ENCODE measurements at regions not wholly inside any gene's neighbourhood (a gene's known extent, or its start where the extent isn't known, plus 50 kb on each side); places are given as distances from the start of the nearest gene placed in this dataset.
"Not testable (repeated sequence)": the region's sequence is repeated elsewhere in the genome, so short reads cannot be mapped to it uniquely, and the experiment has no call there.

DNA sequence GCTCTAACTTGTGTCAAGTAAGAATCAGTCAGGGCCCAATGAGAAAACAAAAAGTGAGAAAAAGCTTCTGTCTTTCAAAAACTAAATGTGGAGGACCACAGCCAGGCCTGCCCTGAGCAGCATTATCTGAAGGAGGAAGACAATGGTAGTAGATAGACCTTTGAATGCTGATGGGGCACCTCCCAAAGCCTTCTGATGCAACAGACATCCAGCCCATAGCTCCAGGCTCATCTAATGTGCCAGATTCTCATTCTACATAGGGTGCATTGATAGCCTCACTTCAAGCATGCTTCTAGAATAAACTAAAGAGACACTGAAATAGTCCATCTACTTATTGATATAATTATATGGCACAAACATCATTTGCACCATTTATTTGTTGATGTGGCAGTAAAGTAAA, 351.6 kb downstream of the HHIPL2 start:
- H3K9me3 ChIP-seq (ENCODE audit: severe bottlenecking) = no peaks in the 10 kb centered on the region
- no peak for DNase-seq
- H3K27me3 ChIP-seq (ENCODE audit: insufficient read depth, low read depth, severe bottlenecking) = no peaks in the 10 kb centered on the region
- H3K27ac ChIP-seq = no peak overlapping the region
- H3K4me3 ChIP-seq (ENCODE audit: low read depth, low read length) = no peak overlapping the region
- TF ChIP-seq, protein P1, sequence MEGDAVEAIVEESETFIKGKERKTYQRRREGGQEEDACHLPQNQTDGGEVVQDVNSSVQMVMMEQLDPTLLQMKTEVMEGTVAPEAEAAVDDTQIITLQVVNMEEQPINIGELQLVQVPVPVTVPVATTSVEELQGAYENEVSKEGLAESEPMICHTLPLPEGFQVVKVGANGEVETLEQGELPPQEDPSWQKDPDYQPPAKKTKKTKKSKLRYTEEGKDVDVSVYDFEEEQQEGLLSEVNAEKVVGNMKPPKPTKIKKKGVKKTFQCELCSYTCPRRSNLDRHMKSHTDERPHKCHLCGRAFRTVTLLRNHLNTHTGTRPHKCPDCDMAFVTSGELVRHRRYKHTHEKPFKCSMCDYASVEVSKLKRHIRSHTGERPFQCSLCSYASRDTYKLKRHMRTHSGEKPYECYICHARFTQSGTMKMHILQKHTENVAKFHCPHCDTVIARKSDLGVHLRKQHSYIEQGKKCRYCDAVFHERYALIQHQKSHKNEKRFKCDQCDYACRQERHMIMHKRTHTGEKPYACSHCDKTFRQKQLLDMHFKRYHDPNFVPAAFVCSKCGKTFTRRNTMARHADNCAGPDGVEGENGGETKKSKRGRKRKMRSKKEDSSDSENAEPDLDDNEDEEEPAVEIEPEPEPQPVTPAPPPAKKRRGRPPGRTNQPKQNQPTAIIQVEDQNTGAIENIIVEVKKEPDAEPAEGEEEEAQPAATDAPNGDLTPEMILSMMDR (IDR thresholded peaks at IDR 0.05; ENCODE audit: low read depth, low read length) = no peak
- no peaks in the 10 kb centered on the region for H3K36me3 ChIP-seq

DNA sequence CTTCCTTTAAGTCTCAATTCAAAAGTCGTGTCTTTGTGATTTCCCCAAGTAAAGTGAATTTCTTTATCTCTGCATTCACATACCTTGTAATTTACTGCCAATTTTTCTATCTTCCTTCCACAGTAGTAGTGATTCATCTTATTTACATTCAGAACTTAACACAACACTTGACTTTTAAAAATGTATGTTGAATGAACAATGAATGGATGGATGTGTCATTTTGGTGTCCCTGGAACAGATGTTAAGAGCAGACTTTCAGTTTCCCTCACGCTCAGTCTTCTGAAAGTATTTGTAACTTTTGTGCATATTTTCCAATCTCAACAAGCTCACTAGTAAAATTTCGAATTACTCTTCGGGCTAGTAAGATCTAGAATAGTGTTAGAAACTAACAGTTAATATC, 352.0 kb downstream of the HHIPL2 start:
- H3K9me3 ChIP-seq (ENCODE audit: severe bottlenecking) = no peaks in the 10 kb centered on the region
- no peak overlapping the region for H3K4me3 ChIP-seq (ENCODE audit: low read depth, low read length)
- no peaks in the 10 kb centered on the region for H3K27me3 ChIP-seq (ENCODE audit: insufficient read depth, low read depth, severe bottlenecking)
- no peak overlapping the region for H3K27ac ChIP-seq
- no peak for DNase-seq
- H3K36me3 ChIP-seq = no peaks in the 10 kb centered on the region
- TF ChIP-seq, protein P1 (IDR thresholded peaks at IDR 0.05; ENCODE audit: low read depth, low read length) = no peak

DNA sequence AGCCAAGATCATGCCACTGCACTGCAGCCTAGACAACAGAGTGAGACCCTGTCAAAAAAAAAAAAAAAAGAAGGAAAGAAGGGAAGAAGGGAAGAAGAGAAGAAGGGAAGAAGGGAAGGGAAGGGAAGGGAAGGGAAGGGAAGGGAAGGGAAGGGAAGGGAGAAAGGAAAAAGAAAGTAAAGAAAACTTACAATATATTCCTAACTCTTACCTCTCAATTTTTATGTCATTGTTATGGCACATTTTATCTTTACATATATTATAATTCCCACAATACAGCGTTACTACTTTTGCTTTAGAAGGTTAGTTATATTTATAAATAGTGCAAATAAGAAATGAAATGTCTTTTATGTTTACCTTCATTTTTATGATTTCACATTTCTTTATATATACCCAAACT, 358.7 kb downstream of the HHIPL2 start:
- no peaks in the 10 kb centered on the region for H3K27me3 ChIP-seq (ENCODE audit: insufficient read depth, low read depth, severe bottlenecking)
- no peak overlapping the region for H3K27ac ChIP-seq
- DNase-seq = no peak
- TF ChIP-seq, protein P1 (IDR thresholded peaks at IDR 0.05; ENCODE audit: low read depth, low read length) = no peak
- H3K9me3 ChIP-seq (ENCODE audit: severe bottlenecking) = no peaks in the 10 kb centered on the region
- no peaks in the 10 kb centered on the region for H3K36me3 ChIP-seq
- H3K4me3 ChIP-seq (ENCODE audit: low read depth, low read length) = no peak overlapping the region

DNA sequence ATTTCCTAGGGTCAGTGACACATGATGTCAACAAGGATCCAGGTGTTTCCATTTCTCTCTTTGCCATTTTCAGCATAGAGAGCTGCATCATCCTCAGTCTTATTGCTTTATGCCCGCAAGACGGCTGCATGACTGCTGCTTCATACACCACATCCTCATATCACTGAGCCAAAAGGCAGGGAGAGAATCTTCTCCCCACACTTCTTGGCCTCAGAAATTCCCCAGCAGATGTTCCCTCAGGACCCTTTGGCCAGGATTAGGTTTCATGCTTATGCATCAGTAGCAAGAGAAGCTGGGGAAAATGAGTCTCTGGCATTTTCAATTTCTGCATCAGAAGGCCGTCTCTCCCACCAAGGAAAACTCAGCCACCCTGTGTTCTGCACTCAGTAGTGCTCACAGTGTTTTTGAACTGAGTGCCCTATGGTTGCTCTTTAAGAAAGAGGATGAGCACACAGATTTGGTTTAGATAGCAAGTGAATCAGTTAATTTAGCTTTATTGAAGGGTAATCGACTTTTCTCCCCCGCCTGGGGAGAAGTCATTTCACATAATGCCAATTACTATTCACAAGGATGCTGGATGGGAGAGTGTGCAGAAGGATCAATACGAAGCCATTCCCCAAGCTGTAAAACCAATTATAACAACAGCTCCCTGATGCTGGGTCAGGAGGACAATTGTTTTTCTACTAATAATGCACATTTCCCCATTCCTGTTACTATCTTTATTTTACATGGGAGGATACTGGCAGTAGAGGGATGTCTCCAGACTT, 360.2 kb downstream of the HHIPL2 start:
- DNase-seq = no peak
- Histone ChIP-seq H3K36me3 (no peaks in the 10 kb centered on the region), H3K27ac (no peak overlapping the region), H3K4me3 (ENCODE audit: low read depth, low read length) (no peak overlapping the region), H3K27me3 (ENCODE audit: insufficient read depth, low read depth, severe bottlenecking) (no peaks in the 10 kb centered on the region), H3K9me3 (ENCODE audit: severe bottlenecking) (no peaks in the 10 kb centered on the region)
- TF ChIP-seq, protein P1 (IDR thresholded peaks at IDR 0.05; ENCODE audit: low read depth, low read length) = no peak

DNA sequence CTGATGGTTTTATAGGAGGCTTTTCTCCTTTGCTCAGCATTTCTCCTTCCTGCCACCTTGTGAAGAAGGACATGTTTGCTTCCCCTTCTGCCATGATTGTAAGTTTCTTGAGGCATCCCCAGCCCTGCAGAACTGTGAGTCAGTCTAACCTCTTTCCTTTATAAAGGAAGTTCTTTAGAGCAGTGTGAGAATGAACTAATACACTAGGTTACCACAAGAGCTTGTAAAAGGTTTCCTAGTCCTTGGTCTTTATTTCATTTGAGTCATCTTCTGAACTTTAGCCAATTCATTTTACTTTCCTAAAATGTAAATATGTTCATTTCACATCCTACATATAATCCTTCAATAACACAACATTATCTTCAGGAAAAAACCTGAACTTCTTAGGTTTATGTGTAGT, 365.3 kb downstream of the HHIPL2 start:
- Histone ChIP-seq H3K27ac (no peak overlapping the region), H3K27me3 (ENCODE audit: insufficient read depth, low read depth, severe bottlenecking) (no peaks in the 10 kb centered on the region), H3K9me3 (ENCODE audit: severe bottlenecking) (no peaks in the 10 kb centered on the region), H3K36me3 (no peaks in the 10 kb centered on the region), H3K4me3 (ENCODE audit: low read depth, low read length) (no peak overlapping the region)
- TF ChIP-seq, protein P1 (IDR thresholded peaks at IDR 0.05; ENCODE audit: low read depth, low read length) = no peak
- DNase-seq = no peak

DNA sequence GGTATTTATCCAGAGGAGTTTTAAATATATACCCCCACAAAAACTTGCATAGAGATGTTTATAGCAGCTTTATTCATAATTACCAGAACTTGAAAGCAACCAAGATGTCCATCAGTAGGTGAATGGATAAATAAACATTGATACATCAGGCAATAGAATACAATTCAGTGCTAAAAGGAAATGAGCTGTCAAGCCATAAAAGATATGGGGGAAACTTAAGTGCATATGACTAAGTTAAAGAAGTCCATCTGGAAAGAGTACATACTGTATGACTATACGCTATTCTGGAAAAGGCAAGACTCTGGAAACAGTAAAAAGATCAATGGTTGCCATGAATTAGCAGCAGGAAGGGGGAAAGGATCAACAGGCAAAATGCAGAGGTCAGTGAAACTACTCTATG, 366.7 kb downstream of the HHIPL2 start:
- Histone ChIP-seq H3K36me3 (no peaks in the 10 kb centered on the region), H3K27ac (no peak overlapping the region), H3K9me3 (ENCODE audit: severe bottlenecking) (no peaks in the 10 kb centered on the region), H3K4me3 (ENCODE audit: low read depth, low read length) (no peak overlapping the region), H3K27me3 (ENCODE audit: insufficient read depth, low read depth, severe bottlenecking) (no peaks in the 10 kb centered on the region)
- TF ChIP-seq, protein P1 (IDR thresholded peaks at IDR 0.05; ENCODE audit: low read depth, low read length) = no peak
- DNase-seq = no peak

DNA sequence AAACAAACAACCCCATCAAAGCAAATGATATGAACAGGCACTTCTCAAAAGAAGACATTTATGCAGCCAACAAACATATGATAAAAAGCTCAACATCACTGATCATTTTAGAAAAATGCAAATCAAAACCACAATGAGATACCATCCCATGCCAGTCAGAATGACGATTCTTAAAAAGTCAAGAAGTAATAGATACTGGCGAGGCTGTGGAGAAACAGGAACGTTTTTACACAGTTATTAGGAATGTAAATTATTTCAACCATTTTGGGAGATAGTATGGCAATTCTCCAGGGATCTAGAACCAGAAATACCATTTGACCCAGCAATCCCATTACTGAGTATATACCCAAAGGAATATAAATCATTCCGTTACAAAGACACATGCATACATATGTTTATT, 370.4 kb downstream of the HHIPL2 start:
- not testable (repeated sequence) for H3K36me3 ChIP-seq; H3K27ac ChIP-seq; H3K4me3 ChIP-seq (ENCODE audit: low read depth, low read length); H3K9me3 ChIP-seq (ENCODE audit: severe bottlenecking); DNase-seq; H3K27me3 ChIP-seq (ENCODE audit: insufficient read depth, low read depth, severe bottlenecking)
